ENCODE measurements at regions not wholly inside any gene's neighbourhood (a gene's known extent, or its start where the extent isn't known, plus 50 kb on each side); places are given as distances from the start of the nearest gene placed in this dataset.

DNA sequence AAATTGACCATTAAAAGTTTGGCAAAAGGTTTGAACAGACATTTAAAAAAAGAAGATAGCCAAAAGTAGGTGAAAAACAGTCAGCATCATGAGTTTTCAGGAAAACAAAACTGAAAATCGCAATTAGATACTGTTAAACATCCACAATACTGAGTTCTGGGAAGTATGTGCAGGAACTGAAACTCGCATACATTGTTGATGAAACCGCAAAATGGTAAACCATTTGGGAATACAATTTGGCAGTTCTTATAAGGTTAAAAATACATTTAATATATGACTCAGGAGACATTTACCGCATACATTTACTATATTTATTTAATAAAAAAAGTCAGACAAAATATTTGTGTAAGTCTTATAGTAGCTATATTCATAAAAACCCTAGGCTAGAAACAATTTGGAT lies 393.2 kb downstream of the COL11A1 start:
- TF ChIP-seq, protein P1, sequence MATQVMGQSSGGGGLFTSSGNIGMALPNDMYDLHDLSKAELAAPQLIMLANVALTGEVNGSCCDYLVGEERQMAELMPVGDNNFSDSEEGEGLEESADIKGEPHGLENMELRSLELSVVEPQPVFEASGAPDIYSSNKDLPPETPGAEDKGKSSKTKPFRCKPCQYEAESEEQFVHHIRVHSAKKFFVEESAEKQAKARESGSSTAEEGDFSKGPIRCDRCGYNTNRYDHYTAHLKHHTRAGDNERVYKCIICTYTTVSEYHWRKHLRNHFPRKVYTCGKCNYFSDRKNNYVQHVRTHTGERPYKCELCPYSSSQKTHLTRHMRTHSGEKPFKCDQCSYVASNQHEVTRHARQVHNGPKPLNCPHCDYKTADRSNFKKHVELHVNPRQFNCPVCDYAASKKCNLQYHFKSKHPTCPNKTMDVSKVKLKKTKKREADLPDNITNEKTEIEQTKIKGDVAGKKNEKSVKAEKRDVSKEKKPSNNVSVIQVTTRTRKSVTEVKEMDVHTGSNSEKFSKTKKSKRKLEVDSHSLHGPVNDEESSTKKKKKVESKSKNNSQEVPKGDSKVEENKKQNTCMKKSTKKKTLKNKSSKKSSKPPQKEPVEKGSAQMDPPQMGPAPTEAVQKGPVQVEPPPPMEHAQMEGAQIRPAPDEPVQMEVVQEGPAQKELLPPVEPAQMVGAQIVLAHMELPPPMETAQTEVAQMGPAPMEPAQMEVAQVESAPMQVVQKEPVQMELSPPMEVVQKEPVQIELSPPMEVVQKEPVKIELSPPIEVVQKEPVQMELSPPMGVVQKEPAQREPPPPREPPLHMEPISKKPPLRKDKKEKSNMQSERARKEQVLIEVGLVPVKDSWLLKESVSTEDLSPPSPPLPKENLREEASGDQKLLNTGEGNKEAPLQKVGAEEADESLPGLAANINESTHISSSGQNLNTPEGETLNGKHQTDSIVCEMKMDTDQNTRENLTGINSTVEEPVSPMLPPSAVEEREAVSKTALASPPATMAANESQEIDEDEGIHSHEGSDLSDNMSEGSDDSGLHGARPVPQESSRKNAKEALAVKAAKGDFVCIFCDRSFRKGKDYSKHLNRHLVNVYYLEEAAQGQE (IDR thresholded peaks at IDR 0.05; ENCODE audit: borderline replicate concordance): no peak
- TF ChIP-seq EZH2 (IDR thresholded peaks at IDR 0.05; ENCODE audit: borderline replicate concordance, insufficient read depth, low read length, poor library complexity, severe bottlenecking): no peak
- TF ChIP-seq CTCF (IDR thresholded peaks at IDR 0.05; ENCODE audit: poor library complexity, severe bottlenecking): no peak
- no peak for TF ChIP-seq EP300 (conservative IDR thresholded peaks at IDR 0.05; ENCODE audit: poor library complexity, severe bottlenecking)
- TF ChIP-seq RAD21 (conservative IDR thresholded peaks at IDR 0.05): no peak
- TF ChIP-seq SMC3 (conservative IDR thresholded peaks at IDR 0.05; ENCODE audit: poor library complexity): no peak
- TF ChIP-seq TAF1 (IDR thresholded peaks at IDR 0.05; ENCODE audit: low read depth): no peak
- TF ChIP-seq MXI1 (conservative IDR thresholded peaks at IDR 0.05; ENCODE audit: poor library complexity, severe bottlenecking): no peak
- TF ChIP-seq POLR2AphosphoS5 (IDR thresholded peaks at IDR 0.05): no peak
- Histone ChIP-seq H3K36me3 (ENCODE audit: insufficient read depth, low read length) (no peaks in the 10 kb centered on the region), H2AFZ (ENCODE audit: low read depth, low read length) (no peak overlapping the region), H3K79me2 (replicated peaks; ENCODE audit: insufficient read depth, low read length) (no peaks in the 10 kb centered on the region), H3K9me2 (ENCODE audit: insufficient read depth, low read length) (no peaks in the 10 kb centered on the region), H3F3A (ENCODE audit: insufficient read depth, low read length, poor library complexity, severe bottlenecking) (no peaks in the 10 kb centered on the region), H3K27ac (ENCODE audit: low read length) (no peak overlapping the region), H3K27me3 (ENCODE audit: insufficient read depth, low read depth, low read length) (no peaks in the 10 kb centered on the region), H3K9me3 (ENCODE audit: low read length) (no peaks in the 10 kb centered on the region), H3K4me2 (ENCODE audit: low read length) (no peak overlapping the region), H3K4me3 (ENCODE audit: low read length) (no peak overlapping the region), H4K20me1 (ENCODE audit: insufficient read depth) (no peaks in the 10 kb centered on the region), H3K9ac (ENCODE audit: low read length) (no peak overlapping the region)

DNA sequence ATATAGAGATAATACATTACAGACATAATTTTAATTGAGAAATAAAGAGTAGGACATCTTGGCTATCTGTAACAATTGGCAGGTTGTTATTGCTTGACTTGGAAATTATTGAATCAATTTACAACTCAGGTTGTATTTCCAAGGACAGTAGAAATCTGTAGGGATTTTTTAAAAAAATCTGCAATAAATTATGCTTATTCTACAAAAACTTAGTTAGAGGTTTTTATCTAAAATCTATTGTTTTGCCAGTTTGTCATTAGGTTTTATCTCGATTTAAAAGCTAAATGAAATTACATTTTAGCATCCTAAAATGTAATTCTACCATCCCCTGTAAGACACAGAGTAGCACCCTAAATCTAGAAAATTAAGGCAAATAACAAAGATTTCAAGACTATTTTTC lies 408.8 kb downstream of the COL11A1 start:
- Histone ChIP-seq H3K9me2 (ENCODE audit: insufficient read depth, low read length) (no peaks in the 10 kb centered on the region), H4K20me1 (ENCODE audit: insufficient read depth) (no peaks in the 10 kb centered on the region), H2AFZ (ENCODE audit: low read depth, low read length) (no peak overlapping the region), H3K36me3 (ENCODE audit: insufficient read depth, low read length) (no peaks in the 10 kb centered on the region), H3K27me3 (ENCODE audit: insufficient read depth, low read depth, low read length) (no peaks in the 10 kb centered on the region), H3K4me3 (ENCODE audit: low read length) (no peak overlapping the region), H3K27ac (ENCODE audit: low read length) (no peak overlapping the region), H3K9ac (ENCODE audit: low read length) (no peak overlapping the region), H3K9me3 (ENCODE audit: low read length) (no peaks in the 10 kb centered on the region), H3F3A (ENCODE audit: insufficient read depth, low read length, poor library complexity, severe bottlenecking) (no peaks in the 10 kb centered on the region), H3K4me2 (ENCODE audit: low read length) (no peak overlapping the region), H3K79me2 (replicated peaks; ENCODE audit: insufficient read depth, low read length) (no peaks in the 10 kb centered on the region)
- TF ChIP-seq MXI1 (conservative IDR thresholded peaks at IDR 0.05; ENCODE audit: poor library complexity, severe bottlenecking) (no peak), EZH2 (IDR thresholded peaks at IDR 0.05; ENCODE audit: borderline replicate concordance, insufficient read depth, low read length, poor library complexity, severe bottlenecking) (no peak), EP300 (conservative IDR thresholded peaks at IDR 0.05; ENCODE audit: poor library complexity, severe bottlenecking) (no peak), POLR2AphosphoS5 (IDR thresholded peaks at IDR 0.05) (no peak), CTCF (IDR thresholded peaks at IDR 0.05; ENCODE audit: poor library complexity, severe bottlenecking) (no peak), TAF1 (IDR thresholded peaks at IDR 0.05; ENCODE audit: low read depth) (no peak), SMC3 (conservative IDR thresholded peaks at IDR 0.05; ENCODE audit: poor library complexity) (no peak), RAD21 (conservative IDR thresholded peaks at IDR 0.05) (no peak)
- TF ChIP-seq, protein P1 (IDR thresholded peaks at IDR 0.05; ENCODE audit: borderline replicate concordance): no peak

Data from neural cell (in vitro differentiated cells).